GM12874 (cell line): ENCODE measurements at regions not wholly inside any gene's neighbourhood (a gene's known extent, or its start where the extent isn't known, plus 50 kb on each side); places are given as distances from the start of the nearest gene placed in this dataset.

Experiments
- TF ChIP-seq, protein P1 (sequence below): IDR thresholded peaks from 2 replicates; pipeline ENCODE4 v1.5.1; 2011; ENCODE audit warnings: low read depth, mild to moderate bottlenecking, control low read depth, low read length, moderate library complexity; ENCODE audit not compliant: insufficient read depth

DNA sequence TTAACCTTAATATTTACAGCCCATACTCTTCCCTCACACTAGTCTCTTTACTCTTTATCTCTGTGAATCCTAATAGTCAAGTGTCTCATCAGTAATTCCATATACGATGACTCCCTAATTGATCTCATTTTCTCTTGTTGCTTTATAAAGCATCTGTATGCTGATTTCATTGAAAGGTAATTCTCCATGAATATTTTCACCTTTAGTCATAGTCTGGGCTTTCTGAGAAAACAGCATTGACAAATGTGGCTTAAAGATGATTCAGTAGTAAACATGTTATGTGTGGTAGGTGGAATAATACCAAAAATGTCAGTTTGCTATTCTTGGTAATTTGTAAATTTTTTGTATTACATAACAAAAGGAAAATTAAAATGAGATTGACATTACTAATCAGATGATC is 1176.5 kb downstream of the NCAM2 start:
- TF ChIP-seq, protein P1, sequence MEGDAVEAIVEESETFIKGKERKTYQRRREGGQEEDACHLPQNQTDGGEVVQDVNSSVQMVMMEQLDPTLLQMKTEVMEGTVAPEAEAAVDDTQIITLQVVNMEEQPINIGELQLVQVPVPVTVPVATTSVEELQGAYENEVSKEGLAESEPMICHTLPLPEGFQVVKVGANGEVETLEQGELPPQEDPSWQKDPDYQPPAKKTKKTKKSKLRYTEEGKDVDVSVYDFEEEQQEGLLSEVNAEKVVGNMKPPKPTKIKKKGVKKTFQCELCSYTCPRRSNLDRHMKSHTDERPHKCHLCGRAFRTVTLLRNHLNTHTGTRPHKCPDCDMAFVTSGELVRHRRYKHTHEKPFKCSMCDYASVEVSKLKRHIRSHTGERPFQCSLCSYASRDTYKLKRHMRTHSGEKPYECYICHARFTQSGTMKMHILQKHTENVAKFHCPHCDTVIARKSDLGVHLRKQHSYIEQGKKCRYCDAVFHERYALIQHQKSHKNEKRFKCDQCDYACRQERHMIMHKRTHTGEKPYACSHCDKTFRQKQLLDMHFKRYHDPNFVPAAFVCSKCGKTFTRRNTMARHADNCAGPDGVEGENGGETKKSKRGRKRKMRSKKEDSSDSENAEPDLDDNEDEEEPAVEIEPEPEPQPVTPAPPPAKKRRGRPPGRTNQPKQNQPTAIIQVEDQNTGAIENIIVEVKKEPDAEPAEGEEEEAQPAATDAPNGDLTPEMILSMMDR: no peak

DNA sequence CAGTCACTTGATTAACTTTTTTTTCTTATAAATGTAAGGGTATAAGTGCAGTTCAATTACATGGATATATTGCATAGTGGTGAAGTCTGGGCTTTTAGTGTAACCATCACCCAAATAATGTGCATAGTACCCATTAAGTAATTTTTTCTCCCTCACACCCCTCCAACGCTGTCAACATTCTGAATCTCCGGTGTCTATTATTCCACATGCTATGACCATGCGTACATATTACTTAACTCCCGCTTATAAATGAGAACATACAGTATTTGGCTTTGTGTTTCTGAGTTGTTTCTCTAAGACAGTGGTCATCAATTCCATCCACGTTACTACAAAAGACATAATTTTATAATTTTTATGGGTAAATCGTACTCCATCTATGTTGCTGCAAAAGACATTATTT is 1191.1 kb downstream of the NCAM2 start:
- TF ChIP-seq, protein P1: no peak

- TF ChIP-seq, protein P1: no peak
These were observed 1193.4 kb downstream of the NCAM2 start for GRCh38 chr21:22191581-22191980.

DNA sequence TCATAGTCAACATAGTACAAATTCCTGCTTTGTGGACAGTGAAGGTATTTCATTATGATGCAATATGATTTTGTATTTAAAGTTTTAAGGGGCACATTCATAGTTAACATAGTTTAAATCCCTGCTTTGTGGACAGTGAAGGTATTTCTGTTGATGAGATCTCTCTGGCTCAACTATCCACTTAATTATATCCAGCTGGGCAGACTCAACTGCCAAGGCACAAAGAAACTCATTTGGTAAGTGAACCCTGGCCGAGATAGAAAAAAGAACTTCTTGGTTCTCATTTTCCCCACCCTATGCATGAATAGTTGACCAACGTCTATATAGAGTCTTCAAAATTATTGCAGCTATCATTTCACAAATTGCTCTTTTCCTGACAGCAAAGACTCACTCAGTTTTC is 1194.6 kb downstream of the NCAM2 start:
- TF ChIP-seq, protein P1: no peak

DNA sequence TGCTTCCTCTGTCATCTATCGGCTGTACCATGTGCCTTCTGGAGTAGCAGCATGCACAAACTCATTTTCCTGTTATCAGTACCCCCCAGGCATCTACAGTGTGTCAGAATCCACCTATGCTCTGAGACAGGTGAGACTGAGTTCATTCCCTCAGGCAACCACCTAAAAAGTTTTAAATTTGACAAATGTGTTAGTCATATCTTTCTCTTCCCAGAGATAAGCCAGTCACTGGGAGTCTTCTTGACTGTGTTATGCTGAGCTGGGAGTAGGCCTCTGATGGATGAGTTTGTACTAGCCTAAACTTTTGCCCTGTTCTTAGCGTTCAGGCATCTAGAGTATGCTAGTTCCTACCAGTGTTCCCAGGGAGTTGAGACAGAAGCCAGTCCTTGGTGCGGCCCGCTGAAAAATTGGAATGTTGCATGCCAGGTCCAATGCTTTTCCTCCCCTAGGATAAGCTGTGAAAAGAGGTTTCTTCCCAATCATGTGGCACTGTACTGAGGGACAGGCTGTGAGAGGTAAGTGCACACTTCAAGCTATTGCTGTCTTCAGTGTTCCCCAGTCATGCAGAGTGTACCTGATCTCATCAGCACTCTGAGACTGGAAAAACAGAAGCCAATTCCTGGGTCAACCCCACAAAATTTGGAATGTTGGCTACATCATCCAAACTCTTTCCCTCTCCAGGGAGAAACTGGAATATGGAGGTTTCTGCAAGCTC is 1202.3 kb downstream of the NCAM2 start:
- TF ChIP-seq, protein P1: no peak

- TF ChIP-seq, protein P1: no peak
These were observed 1202.9 kb downstream of the NCAM2 start for GRCh38 chr21:22201126-22201525.

- TF ChIP-seq, protein P1: no peak
These were observed 1203.5 kb downstream of the NCAM2 start for GRCh38 chr21:22201669-22202068.
